ENCODE measurements at regions not wholly inside any gene's neighbourhood (a gene's known extent, or its start where the extent isn't known, plus 50 kb on each side); places are given as distances from the start of the nearest gene placed in this dataset.
"Not testable (repeated sequence)": the region's sequence is repeated elsewhere in the genome, so short reads cannot be mapped to it uniquely, and the experiment has no call there.

GRCh38 chr9:135281151-135281550, 193.7 kb downstream of the OLFM1 start:
- intact Hi-C loops (cut with micrococcal nuclease), result no loop called here
- no peak for ATAC-seq
- DNase-seq, result no peak

DNA sequence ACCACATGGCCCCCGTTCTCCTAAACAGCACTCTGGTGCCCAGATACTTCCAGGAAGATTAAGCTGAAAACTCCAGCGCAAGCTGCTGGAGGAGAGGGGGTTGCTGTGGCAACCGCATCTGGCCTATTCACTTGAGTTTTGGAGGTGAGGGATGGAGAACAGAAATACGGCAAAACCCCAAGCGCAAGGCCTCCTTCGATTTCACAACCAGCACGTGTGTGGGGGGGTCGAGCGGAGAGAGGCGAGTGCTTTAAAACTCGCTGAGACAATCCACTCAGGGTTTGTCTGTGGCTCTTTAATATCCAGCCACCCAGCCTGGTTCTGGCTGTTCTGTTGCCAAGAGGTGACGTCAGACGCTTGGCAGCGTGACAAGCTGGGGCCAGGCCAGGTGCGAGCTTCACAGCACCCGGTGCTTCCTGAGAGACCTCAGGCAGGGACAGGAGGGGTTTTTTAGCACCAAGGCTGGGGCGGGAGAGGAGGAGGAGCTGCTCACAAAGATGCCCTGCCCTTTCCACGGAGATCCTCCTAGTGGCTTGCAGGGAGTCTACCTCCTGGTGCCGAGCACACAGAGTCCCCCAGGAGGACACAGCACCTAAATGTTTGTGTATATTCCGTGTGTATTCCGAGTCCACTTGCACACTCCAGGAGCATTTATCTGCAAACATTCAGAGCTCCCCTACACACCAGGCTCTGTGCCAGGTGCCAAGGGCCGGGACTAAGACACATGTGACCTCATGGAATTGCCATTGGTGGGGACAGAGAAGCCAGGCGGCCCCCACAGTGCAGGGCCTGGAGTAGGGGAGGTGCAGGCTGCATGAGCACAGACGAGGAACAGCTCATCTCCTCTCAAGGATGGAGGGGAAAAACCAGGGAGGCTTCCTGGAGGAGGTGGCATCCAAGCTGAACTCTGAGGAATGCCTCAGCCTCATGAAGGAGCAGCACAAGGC, 194.6 kb downstream of the OLFM1 start:
- intact Hi-C loops (cut with micrococcal nuclease), result no loop called here
- ATAC-seq (peak; percentile 90), DNase-seq (peak; percentile 84)

DNA sequence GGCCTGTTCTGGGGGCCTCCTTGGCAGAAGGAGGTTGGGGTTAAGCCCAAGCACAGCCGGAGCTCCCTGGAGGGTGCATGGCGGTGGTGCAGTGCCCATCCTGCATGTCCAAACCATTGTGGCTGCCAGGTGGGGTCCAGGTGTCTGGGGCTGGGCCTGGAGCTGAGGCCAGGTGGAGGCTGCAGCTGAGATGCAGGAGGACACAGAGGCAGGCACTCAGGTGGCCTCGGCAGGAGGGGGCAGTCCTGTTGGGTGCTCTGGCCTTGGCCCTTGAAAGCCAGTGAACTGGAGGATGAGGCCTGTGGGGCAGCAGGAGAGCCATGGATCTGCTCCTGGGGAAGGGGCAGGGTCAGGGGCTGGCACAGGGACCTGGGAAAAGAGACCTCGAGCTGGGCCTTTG, 195.3 kb downstream of the OLFM1 start:
- intact Hi-C loops (cut with micrococcal nuclease), result no loop called here
- no peak for DNase-seq
- ATAC-seq, result no peak

- DNase-seq (no peak), ATAC-seq (no peak)
- intact Hi-C loops (cut with micrococcal nuclease), result no loop called here
These were observed 195.9 kb upstream of the PPP1R26 start for GRCh38 chr9:135283671-135284070.

- intact Hi-C loops (cut with micrococcal nuclease), result no loop called here
- no peak for ATAC-seq
- no peak for DNase-seq
These were observed 195.0 kb upstream of the PPP1R26 start for GRCh38 chr9:135284386-135285134.

DNA sequence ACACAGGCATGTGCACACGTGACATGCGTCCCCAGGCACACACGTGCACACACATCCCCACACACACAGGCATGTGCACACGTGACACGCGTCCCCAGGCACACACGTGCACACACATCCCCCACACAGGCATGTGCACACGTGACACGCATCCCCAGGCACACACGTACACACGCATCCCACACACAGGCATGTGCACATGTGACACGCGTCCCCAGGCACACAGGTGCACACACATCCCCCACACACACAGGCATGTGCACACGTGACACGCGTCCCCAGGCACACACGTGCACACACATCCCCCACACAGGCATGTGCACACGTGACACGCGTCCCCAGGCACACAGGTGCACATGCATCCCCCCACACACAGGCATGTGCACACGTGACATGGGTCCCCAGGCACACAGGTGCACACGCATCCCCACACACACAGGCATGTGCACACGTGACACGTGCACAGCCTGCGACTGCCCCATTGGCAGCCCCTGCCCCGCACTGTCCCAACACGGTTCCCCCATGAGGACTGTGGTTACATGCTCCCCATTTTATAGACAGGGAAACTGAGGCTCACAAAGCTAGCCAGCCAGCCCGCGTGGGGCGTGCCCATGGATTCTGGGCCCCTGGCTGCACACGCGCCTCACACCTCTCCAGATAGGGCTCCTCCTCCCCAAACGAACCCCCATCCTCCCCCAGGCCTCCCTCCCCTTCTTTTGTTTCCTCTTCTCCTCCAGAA, 193.2 kb upstream of the PPP1R26 start:
- DNase-seq; intact Hi-C loops (cut with micrococcal nuclease); ATAC-seq: not testable (repeated sequence)

GRCh38 chr9:135286961-135287360, 192.6 kb upstream of the PPP1R26 start:
- intact Hi-C loops (cut with micrococcal nuclease), result no loop called here
- DNase-seq (no peak), ATAC-seq (no peak)

DNA sequence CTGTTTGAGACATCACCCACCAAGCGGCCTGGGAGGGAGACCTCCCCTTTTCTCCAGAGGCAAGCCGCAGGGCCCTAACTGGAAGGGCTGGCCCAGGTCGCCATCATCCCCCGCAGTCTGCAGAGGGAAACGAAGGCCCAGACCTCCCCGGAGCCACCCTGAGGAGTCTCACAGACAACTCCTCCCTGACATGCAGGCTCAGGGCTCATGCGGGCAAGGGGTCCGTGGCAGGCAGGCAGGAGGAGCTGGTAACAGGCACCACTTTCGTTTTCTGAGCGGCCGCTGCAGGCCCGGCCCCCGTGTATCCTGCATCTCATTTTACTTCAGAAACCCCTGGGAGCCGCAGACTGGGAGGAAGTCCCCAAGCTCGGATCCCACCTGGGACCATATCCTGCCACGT, 192.0 kb upstream of the PPP1R26 start:
- ATAC-seq, result no peak
- intact Hi-C loops (cut with micrococcal nuclease), result no loop called here
- no peak for DNase-seq

DNA sequence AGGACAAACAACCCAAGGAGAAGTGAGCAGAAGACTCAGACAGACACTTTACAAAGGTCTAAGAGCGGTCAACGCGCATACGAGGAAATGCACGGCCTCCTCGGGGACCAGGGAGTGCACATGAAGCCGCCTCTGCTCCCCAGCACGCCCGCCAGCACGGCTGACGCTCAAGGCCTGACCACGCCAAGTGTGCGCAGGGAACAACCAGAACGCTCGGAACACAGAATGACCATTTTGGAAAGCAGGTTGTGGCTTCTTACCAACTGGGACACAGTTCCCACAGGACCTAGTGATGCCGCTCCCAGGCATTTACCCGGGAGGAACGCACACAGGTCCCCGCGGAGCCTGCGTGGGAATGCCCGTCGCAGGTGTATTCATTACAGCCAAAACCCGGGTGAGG, 191.5 kb upstream of the PPP1R26 start:
- ATAC-seq (no peak), DNase-seq (no peak)
- intact Hi-C loops (cut with micrococcal nuclease), result no loop called here

- no peak for ATAC-seq
- intact Hi-C loops (cut with micrococcal nuclease), result no loop called here
These were observed 190.5 kb upstream of the PPP1R26 start for GRCh38 chr9:135289081-135289491.

DNA sequence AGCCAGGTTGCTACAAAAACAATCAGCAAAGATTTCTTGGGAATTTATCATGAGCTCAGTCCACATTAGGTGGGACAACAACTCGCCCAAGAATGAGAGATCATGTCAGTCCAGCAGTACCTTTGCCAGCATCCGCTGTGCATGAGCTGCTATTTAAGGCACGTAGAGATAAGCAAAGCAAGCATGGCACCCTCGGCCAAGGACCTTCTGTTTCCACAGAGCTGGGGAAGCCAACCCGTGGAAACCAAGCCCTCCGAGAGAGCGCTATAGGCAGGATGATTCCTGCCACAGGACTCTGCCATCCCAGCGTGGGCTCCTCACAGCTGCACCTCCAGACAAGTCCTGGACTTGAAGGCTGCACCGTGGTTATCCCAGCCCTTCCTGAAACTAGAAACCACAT, 189.5 kb upstream of the PPP1R26 start:
- DNase-seq, result peak; percentile 74
- peak; percentile 98 for ATAC-seq
- intact Hi-C loops (cut with micrococcal nuclease), result no loop called here

More at GRCh38 chr9:135289081-135289491, 190.5 kb upstream of the PPP1R26 start:
- no peak for DNase-seq

DNA sequence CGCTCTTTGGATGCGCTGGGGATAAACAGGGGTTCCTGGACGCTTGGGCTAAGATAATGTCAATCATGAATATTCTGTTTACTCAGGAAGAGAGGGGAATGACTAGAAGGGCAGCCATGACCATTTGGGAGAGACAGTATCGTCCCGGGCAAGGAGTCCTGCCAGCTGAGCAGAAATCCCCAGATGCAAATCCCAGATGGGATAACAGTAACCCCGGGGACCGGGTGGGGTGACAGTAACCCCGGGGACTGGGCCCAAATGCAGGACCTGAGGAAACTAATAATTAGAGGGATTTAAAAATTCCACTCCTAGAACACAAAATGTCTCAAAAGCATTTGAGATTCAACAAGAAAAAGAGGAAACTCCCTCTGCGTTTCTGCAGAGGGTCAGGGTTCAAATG, 189.0 kb upstream of the PPP1R26 start:
- ATAC-seq (no peak), DNase-seq (no peak)
- intact Hi-C loops (cut with micrococcal nuclease), result no loop called here

DNA sequence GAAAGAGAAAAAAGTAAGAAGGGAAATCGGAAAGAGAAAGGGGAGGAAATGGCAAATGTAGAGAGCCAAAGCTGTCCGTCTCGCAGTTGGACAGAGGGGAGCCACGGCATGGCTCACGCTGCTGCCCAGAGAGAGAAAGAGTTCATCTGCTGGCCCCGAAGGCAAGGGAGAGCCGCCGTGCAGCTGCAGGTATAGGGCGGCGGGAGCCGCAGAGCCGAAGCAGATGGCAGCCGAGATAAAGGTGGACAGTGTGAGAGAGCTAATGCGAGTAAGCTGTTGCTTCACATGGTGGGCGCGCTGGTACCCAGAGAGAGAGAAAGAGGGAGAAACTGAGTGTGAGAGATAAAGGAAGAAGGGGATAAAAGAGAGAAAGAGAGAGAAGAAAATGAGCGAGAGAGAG, 188.4 kb upstream of the PPP1R26 start:
- intact Hi-C loops (cut with micrococcal nuclease), result no loop called here
- DNase-seq (no peak), ATAC-seq (no peak)

GRCh38 chr9:135294836-135295235, 184.7 kb upstream of the PPP1R26 start:
- no peak for DNase-seq
- ATAC-seq, result no peak
- intact Hi-C loops (cut with micrococcal nuclease), result no loop called here

DNA sequence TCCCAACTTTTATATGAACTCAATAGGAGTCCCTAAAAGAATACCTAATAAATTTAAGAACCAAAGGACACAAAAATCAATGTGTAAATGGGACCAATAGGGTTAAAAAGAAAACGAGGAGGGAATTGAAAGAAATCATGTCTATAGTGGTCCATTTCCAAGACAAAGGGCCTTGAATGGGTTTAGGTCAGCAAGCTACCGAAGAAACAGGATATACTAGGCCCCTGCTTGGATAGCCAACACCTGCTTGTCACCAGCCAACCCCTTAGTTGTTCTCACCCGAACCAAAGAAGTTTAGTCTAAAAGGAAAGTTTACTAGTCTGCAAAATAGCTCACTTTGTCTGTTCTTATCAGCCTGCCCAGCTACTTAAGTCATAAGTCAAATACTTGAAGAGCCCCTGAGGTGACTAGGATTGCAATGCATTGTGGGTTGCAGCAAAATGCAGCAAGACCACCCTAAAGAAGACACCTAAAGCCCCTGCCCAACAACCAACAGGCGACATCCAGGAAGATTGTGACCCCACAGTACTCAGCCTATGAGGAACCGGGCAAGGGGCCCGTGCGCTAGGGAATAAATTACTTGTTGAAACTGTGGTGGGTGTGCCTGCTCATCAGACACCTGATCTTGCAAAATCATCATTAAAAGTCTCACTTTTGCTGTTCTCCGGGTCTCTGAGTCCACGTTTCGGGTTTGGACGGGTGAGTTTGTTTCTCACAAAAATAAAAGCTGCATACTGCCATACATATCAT, 183.9 kb upstream of the PPP1R26 start:
- ATAC-seq, result no peak
- intact Hi-C loops (cut with micrococcal nuclease), result no loop called here
- no peak for DNase-seq

DNA sequence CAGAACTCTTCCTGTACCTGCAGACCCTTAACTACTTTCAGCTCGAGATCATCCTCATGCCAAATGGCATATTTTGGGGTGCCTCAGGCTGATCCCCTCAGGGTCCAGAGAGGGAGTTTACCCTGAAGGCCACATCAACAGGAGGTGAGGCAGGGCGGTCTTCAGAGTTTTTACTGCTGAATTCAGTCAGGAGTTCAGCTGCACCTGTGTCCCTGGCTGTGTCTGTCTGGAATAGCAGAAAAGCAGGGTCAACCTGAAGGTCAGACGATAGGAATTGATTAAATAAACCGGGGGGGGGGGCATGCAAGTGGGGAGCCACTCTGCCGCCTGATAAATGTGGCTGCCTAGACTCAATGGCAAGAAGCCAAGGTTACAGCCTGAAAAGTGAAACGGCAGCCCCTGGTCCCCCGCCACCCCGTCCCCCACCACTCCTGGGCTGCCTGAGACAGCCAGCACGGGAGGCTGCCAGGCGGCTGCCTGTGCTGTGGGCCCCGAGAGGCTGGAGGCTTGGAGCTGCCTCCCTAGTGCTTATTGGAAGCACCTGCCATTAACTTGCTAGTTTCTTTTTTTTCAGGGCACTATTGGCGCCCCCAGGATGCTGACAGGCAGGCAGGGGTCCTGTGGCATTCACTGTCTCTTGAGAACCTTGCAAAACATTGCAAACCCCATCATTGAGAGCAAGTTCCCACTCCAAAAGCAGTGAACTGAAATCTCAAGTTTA, 182.7 kb upstream of the PPP1R26 start:
- DNase-seq (no peak), ATAC-seq (no peak)
- intact Hi-C loops (cut with micrococcal nuclease), result no loop called here

- no peak for ATAC-seq
- no peak for DNase-seq
- intact Hi-C loops (cut with micrococcal nuclease), result no loop called here
These were observed 182.0 kb upstream of the PPP1R26 start for GRCh38 chr9:135297456-135298075.

GRCh38 chr9:135299239-135299590, 180.4 kb upstream of the PPP1R26 start:
- ATAC-seq, result no peak
- intact Hi-C loops (cut with micrococcal nuclease), result no loop called here
- no peak for DNase-seq

Measured in left ventricle myocardium superior (tissue), 1 donor.